GM12891 (cell line): ENCODE measurements at regions not wholly inside any gene's neighbourhood (a gene's known extent, or its start where the extent isn't known, plus 50 kb on each side); places are given as distances from the start of the nearest gene placed in this dataset.
"Not testable (repeated sequence)": the region's sequence is repeated elsewhere in the genome, so short reads cannot be mapped to it uniquely, and the experiment has no call there.

Source experiments
- DNase-seq: peaks from one replicate; pipeline ENCODE4 v3.0.0; 2011; ENCODE audit warnings: low spot score; ENCODE audit not compliant: insufficient read length
- FAIRE-seq: peaks from 2 replicates; lab custom pipeline; 2011; peaks lifted over from hg19 to GRCh38; lab: Jason Lieb, UNC
- PAX5 ChIP-seq: IDR thresholded peaks from 2 replicates; pipeline ENCODE4 v1.6.1; 2011; ENCODE audit warnings: low read length, moderate library complexity, mild to moderate bottlenecking; ENCODE audit not compliant: insufficient read depth, severe bottlenecking
- POLR2A ChIP-seq: IDR thresholded peaks from 2 replicates; pipeline ENCODE4 v1.6.1; 2011; ENCODE audit warnings: low read depth, low read length, control low read depth
- POLR2AphosphoS5 ChIP-seq: IDR thresholded peaks from 2 replicates; pipeline ENCODE4 v1.6.1; 2011; ENCODE audit warnings: low read depth, low read length, control low read depth
- POU2F2 ChIP-seq: IDR thresholded peaks from 2 replicates; pipeline ENCODE4 v1.6.1; 2011; ENCODE audit warnings: low read depth, mild to moderate bottlenecking, control low read depth, low read length, moderate library complexity
- SPI1 ChIP-seq: IDR thresholded peaks from 2 replicates; pipeline ENCODE4 v1.6.1; 2011; ENCODE audit warnings: low read depth, low read length, control low read depth
- TAF1 ChIP-seq: IDR thresholded peaks from 2 replicates; pipeline ENCODE4 v1.6.1; 2011; ENCODE audit warnings: low read depth, low read length, control low read depth

- FAIRE-seq, DNase-seq: not testable (repeated sequence)
Measured at GRCh38 chr6:104676679-104677078, 183.0 kb downstream of the HACE1 start.

- not testable (repeated sequence) for FAIRE-seq, DNase-seq
Measured at GRCh38 chr6:104675161-104675560, 184.6 kb downstream of the HACE1 start.

- DNase-seq, FAIRE-seq: not testable (repeated sequence)
Measured at GRCh38 chr6:104673078-104673477, 186.6 kb downstream of the HACE1 start.

- FAIRE-seq, DNase-seq: not testable (repeated sequence)
Measured at GRCh38 chr6:104671591-104671891, 188.2 kb downstream of the HACE1 start.

GRCh38 chr6:104670834-104671590, 188.7 kb downstream of the HACE1 start:
- DNase-seq, FAIRE-seq: not testable (repeated sequence)

- DNase-seq (no peak), FAIRE-seq (no peak)
- TF ChIP-seq PAX5 = no peak
- TF ChIP-seq POLR2AphosphoS5 = no peak
- TF ChIP-seq TAF1 = no peak
- TF ChIP-seq SPI1 = no peak
- no peak for TF ChIP-seq POLR2A
- TF ChIP-seq POU2F2 = no peak
Measured at GRCh38 chr6:104669483-104669882, 190.2 kb downstream of the HACE1 start.

- FAIRE-seq = no peak
- DNase-seq = no peak
- TF ChIP-seq POU2F2 = no peak
- TF ChIP-seq PAX5 = no peak
- TF ChIP-seq TAF1 = no peak
- no peak for TF ChIP-seq POLR2AphosphoS5
- no peak for TF ChIP-seq POLR2A
- TF ChIP-seq SPI1 = no peak
Measured at GRCh38 chr6:104656235-104656634, 203.5 kb downstream of the HACE1 start.

GRCh38 chr6:104653781-104654180, 205.9 kb downstream of the HACE1 start:
- DNase-seq (no peak), FAIRE-seq (no peak)
- no peak for TF ChIP-seq PAX5
- no peak for TF ChIP-seq POLR2AphosphoS5
- TF ChIP-seq POLR2A = no peak
- TF ChIP-seq SPI1 = no peak
- no peak for TF ChIP-seq POU2F2
- no peak for TF ChIP-seq TAF1

GRCh38 chr6:104648347-104648746, 211.4 kb downstream of the HACE1 start:
- TF ChIP-seq PAX5 (no peak), POU2F2 (no peak), TAF1 (no peak), POLR2A (no peak), POLR2AphosphoS5 (no peak), SPI1 (no peak)
- FAIRE-seq = no peak

GRCh38 chr6:104644848-104645247, 214.9 kb downstream of the HACE1 start:
- DNase-seq (no peak), FAIRE-seq (no peak)
- TF ChIP-seq PAX5 (no peak), POU2F2 (no peak), SPI1 (no peak), POLR2A (no peak), POLR2AphosphoS5 (no peak), TAF1 (no peak)

More at GRCh38 chr6:104648347-104648746, 211.4 kb downstream of the HACE1 start:
- no peak for DNase-seq

GRCh38 chr6:104642871-104643270, 216.8 kb downstream of the HACE1 start:
- FAIRE-seq = no peak
- DNase-seq = no peak
- TF ChIP-seq PAX5 = no peak
- TF ChIP-seq POLR2AphosphoS5 = no peak
- no peak for TF ChIP-seq TAF1
- TF ChIP-seq SPI1 = no peak
- no peak for TF ChIP-seq POU2F2
- no peak for TF ChIP-seq POLR2A
